Heart left ventricle (tissue), 16 donors: ENCODE measurements at regions not wholly inside any gene's neighbourhood (a gene's known extent, or its start where the extent isn't known, plus 50 kb on each side); places are given as distances from the start of the nearest gene placed in this dataset.

Source experiments
- ATAC-seq, 4 donors: fragments of 200-7000 bp; cut with Tn5 transposase; one replicate each; pipeline ENCODE4 v1.9.1; 2020 to 2022; ENCODE audit warnings: moderate library complexity in 4 of 4, mild to moderate bottlenecking in 3 of 4, moderate number of reproducible peaks in 1 of 4
- DNase-seq, 5 donors: peaks; one replicate each; pipeline ENCODE4 v3.0.0-alpha.2; 2020
- H3K27ac ChIP-seq, 12 donors: fragments of 200-600 bp; sonication (generic) in 4 of 12; one replicate each; pipeline versions ENCODE4 v1.5.0 to v1.8.0; 2016 to 2022; ENCODE audit warnings: mild to moderate bottlenecking in 2 of 12
- H3K27me3 ChIP-seq, 9 donors: fragments of 200-600 bp; sonication (generic) in 2 of 9; one replicate each; pipeline versions ENCODE4 v1.5.1 to v1.8.0; 2016 to 2022; ENCODE audit warnings: mild to moderate bottlenecking in 3 of 9
- H3K36me3 ChIP-seq, 9 donors: fragments of 200-600 bp; sonication (generic) in 2 of 9; one replicate each; pipeline versions ENCODE4 v1.5.0 to v1.8.0; 2018 to 2022; ENCODE audit warnings: mild to moderate bottlenecking in 2 of 9
- H3K4me1 ChIP-seq, 12 donors: fragments of 200-600 bp; sonication (generic) in 4 of 12; one replicate each; pipeline versions ENCODE4 v1.5.0 to v1.8.0; 2016 to 2022; ENCODE audit warnings: mild to moderate bottlenecking in 3 of 12
- H3K4me3 ChIP-seq, 12 donors: fragments of 200-600 bp; sonication (generic) in 4 of 12; one replicate each; pipeline versions ENCODE4 v1.5.0 to v1.8.0; 2017 to 2022; ENCODE audit warnings: mild to moderate bottlenecking in 9 of 12, moderate library complexity in 4 of 12
- H3K9me3 ChIP-seq, 12 donors: fragments of 200-600 bp; sonication (generic) in 4 of 12; one replicate each; pipeline versions ENCODE4 v1.5.0 to v1.8.0; 2016 to 2022; ENCODE audit warnings: mild to moderate bottlenecking in 1 of 12
- CTCF ChIP-seq, 12 donors: fragments of 200-600 bp; sonication (generic) in 4 of 12; IDR thresholded peaks; one replicate each; pipeline versions ENCODE4 v1.5.0 to v1.8.0; 2018 to 2022; ENCODE audit warnings: antibody characterized with exemption in 12 of 12, mild to moderate bottlenecking in 5 of 12
- POLR2A ChIP-seq, 2 donors: fragments of 450-650 bp; IDR thresholded peaks; one replicate each; pipeline ENCODE4 v1.6.1; 2017; ENCODE audit warnings: antibody characterized with exemption in 2 of 2, mild to moderate bottlenecking in 2 of 2, moderate library complexity in 2 of 2
- WGBS, 4 donors: extraction: QIAGEN DNeasy Blood & Tissue Kit in 2 of 4; methylation state at CpG; one replicate each; pipeline versions ENCODE4 v1.1.5 to v1.1.7; 2013 to 2018; 5-methylcytosine and 5-hydroxymethylcytosine counted together
- intact Hi-C, 10 donors: fragments of 100-400 bp; cut with DNase I; formaldehyde crosslinking; loops; one replicate each; pipeline versions ENCODE4 v1.11.1 to v1.14.2; 2022
- donor health status: ischemic (EF 13 %, LVEDD 7.1; RV severe dilation, severe dysfunction).
- donor health status: healthy with polysubstance abuse.
- donor health status: DM: no; HTN: yes; CAD: no.
- donor health status: DM: no; HTN: no; CAD: no.
- donor health status: ischemic (EF 25% LVEDD 6.9; RV normal size, moderate dysfunction).
- donor health status: ischemic (EF 25% LVEDD 5.7; RV mildly dilated, moderate dysfunction).
- donor health status: healthy.
- donor health status: DM: yes; HTN: yes; CAD: no.
- donor health status: ischemic (EF 35%, LVEDD 5.7; RV mildly dilated, moderate dysfunction).
- donor health status: nonischemic (EF 11% LVEDD 7.7; RV severe dilation, severe dysfunction).
- donor health status: DM: yes; HTN: yes; CAD: no.
- donor health status: PGD.
- donor health status: ischemic (EF 29% LVEDD 5.4; RV normal size, mild dysfunction).
- donor health status: nonischemic (EF 23%, LVEDD 6.1; RV moderate dilation, normal function).

GRCh38 chr13:44141725-44142539, 231.7 kb upstream of the SERP2 start:
- intact Hi-C loops: loop anchor here in 7 of 10 donors (2.0 to 10.0 kb wide), 14 partner anchors 25 to 295 kb away; no protein-coding TSS in a partner anchor
- TF ChIP-seq POLR2A (IDR thresholded peaks at IDR 0.05) (peak; percentile 84 to 94), CTCF (IDR thresholded peaks at IDR 0.05) (peak in 1 of 12 donors; percentile 16)
- H3K27ac ChIP-seq: peak overlapping the region; percentile 86 to 99 (median 96)
- peak; percentile 99 to 100 (median 100) for ATAC-seq
- H3K4me1 ChIP-seq: peaks cover 0 to 21% (median 9%) of the 10 kb centered on the region in 12 donors
- H3K36me3 ChIP-seq: no peaks in the 10 kb centered on the region
- peak; percentile 98 to 100 (median 98) for DNase-seq
- H3K4me3 ChIP-seq: peak overlapping the region; percentile 28 to 73 (median 58)
- H3K27me3 ChIP-seq: no peaks in the 10 kb centered on the region
- 0 to 1% (median 1%) methylated on average over 40 to 81 of the region's 84 CpGs for WGBS, 4 donors
- no peaks in the 10 kb centered on the region for H3K9me3 ChIP-seq

- 5 to 14% (median 7%) methylated on average over 7 of the region's 7 CpGs for WGBS, 4 donors
- intact Hi-C loops: loop anchor here in 7 of 10 donors (2.0 to 10.0 kb wide), 12 partner anchors 35 to 295 kb away; no protein-coding TSS in a partner anchor
Measured at GRCh38 chr13:44142540-44142867, 231.1 kb upstream of the SERP2 start.

GRCh38 chr13:44142941-44143665, 230.5 kb upstream of the SERP2 start:
- TF ChIP-seq POLR2A (IDR thresholded peaks at IDR 0.05) (no peak), CTCF (IDR thresholded peaks at IDR 0.05) (no peak)
- Histone ChIP-seq H3K36me3 (no peaks in the 10 kb centered on the region), H3K9me3 (no peaks in the 10 kb centered on the region), H3K27me3 (no peaks in the 10 kb centered on the region), H3K4me3 (peak overlapping the region; percentile 19 to 72 (median 57)), H3K27ac (peak overlapping the region in 11 of 12 donors; percentile 79 to 97 (median 91)), H3K4me1 (peaks cover 0 to 21% (median 9%) of the 10 kb centered on the region in 12 donors)
- 47 to 55% (median 54%) methylated on average over 4 of the region's 4 CpGs for WGBS, 4 donors
- ATAC-seq (no peak), DNase-seq (no peak)
- intact Hi-C loops: loop anchor here in 7 of 10 donors (2.0 to 10.0 kb wide), 12 partner anchors 36 to 294 kb away; no protein-coding TSS in a partner anchor

More at GRCh38 chr13:44142540-44142867, 231.1 kb upstream of the SERP2 start:
- TF ChIP-seq POLR2A (IDR thresholded peaks at IDR 0.05) (no peak), CTCF (IDR thresholded peaks at IDR 0.05) (no peak)
- H3K36me3 ChIP-seq: no peaks in the 10 kb centered on the region
- no peak for DNase-seq
- H3K4me1 ChIP-seq: peaks cover 0 to 21% (median 9%) of the 10 kb centered on the region in 12 donors
- H3K9me3 ChIP-seq: no peaks in the 10 kb centered on the region
- no peaks in the 10 kb centered on the region for H3K27me3 ChIP-seq
- H3K4me3 ChIP-seq: peak overlapping the region; percentile 19 to 72 (median 57)
- H3K27ac ChIP-seq: peak overlapping the region; percentile 79 to 97 (median 90)
- ATAC-seq: peak in 3 of 4 donors; percentile 1 to 15 (median 5)

- no peaks in the 10 kb centered on the region for H3K27me3 ChIP-seq
- WGBS, 4 donors: 88 to 100% (median 92%) methylated on average over 1 of the region's 1 CpG
- intact Hi-C loops: loop anchor here in 4 of 10 donors (10.0 kb wide), 5 partner anchors 89 to 289 kb away; no protein-coding TSS in a partner anchor
- H3K9me3 ChIP-seq: no peaks in the 10 kb centered on the region
- no peaks in the 10 kb centered on the region for H3K36me3 ChIP-seq
- peaks cover 0 to 15% (median 6%) of the 10 kb centered on the region in 12 donors for H3K4me1 ChIP-seq
- H3K27ac ChIP-seq: no peak overlapping the region
- TF ChIP-seq CTCF (IDR thresholded peaks at IDR 0.05) (no peak), POLR2A (IDR thresholded peaks at IDR 0.05) (no peak)
- DNase-seq (no peak), ATAC-seq (no peak)
- no peak overlapping the region for H3K4me3 ChIP-seq
Measured at GRCh38 chr13:44146138-44146537, 227.5 kb upstream of the SERP2 start.
